GM23338 (cell line): ENCODE measurements at regions not wholly inside any gene's neighbourhood (a gene's known extent, or its start where the extent isn't known, plus 50 kb on each side); places are given as distances from the start of the nearest gene placed in this dataset.

Source experiments
- ATAC-seq: fragments of 200-7000 bp; cut with Tn5 transposase; 3 replicates; pipeline ENCODE4 v1.9.1; 2020
- DNase-seq: peaks from one replicate; pipeline ENCODE4 v3.0.0-alpha.2; 2015; ENCODE audit warnings: low spot score
- H2AFZ ChIP-seq: fragments of 200-600 bp; sonication (generic); 2 replicates; pipeline ENCODE4 v1.8.0; 2016; ENCODE audit warnings: antibody characterized with exemption, mild to moderate bottlenecking, moderate library complexity
- H3F3A ChIP-seq: fragments of 200-600 bp; sonication (generic); replicated peaks from 2 replicates; pipeline ENCODE4 v1.8.0; 2017; ENCODE audit warnings: antibody characterized with exemption, mixed run types, low read depth
- H3K27ac ChIP-seq: fragments of 200-600 bp; sonication (generic); 2 replicates; pipeline ENCODE4 v1.6.1; 2016; ENCODE audit warnings: low read depth
- H3K27me3 ChIP-seq: fragments of 200-600 bp; sonication (generic); 2 replicates; pipeline ENCODE4 v1.8.0; 2016; ENCODE audit warnings: mild to moderate bottlenecking, mixed run types, moderate library complexity; ENCODE audit not compliant: insufficient read depth
- H3K36me3 ChIP-seq: fragments of 200-600 bp; sonication (generic); 2 replicates; pipeline ENCODE4 v1.8.0; 2016; ENCODE audit warnings: mild to moderate bottlenecking; ENCODE audit not compliant: insufficient read depth
- H3K4me1 ChIP-seq: fragments of 200-600 bp; sonication (generic); 2 replicates; pipeline ENCODE4 v1.8.0; 2016; ENCODE audit warnings: mild to moderate bottlenecking, moderate library complexity; ENCODE audit not compliant: insufficient read depth
- H3K4me2 ChIP-seq: fragments of 200-600 bp; sonication (generic); 2 replicates; pipeline ENCODE4 v1.7.1; 2017; ENCODE audit warnings: mixed run types
- H3K4me3 ChIP-seq: fragments of 200-600 bp; sonication (generic); 2 replicates; pipeline ENCODE4 v1.6.1; 2016; ENCODE audit warnings: mixed run types
- H3K79me2 ChIP-seq: fragments of 200-600 bp; sonication (generic); replicated peaks from 2 replicates; pipeline ENCODE4 v1.8.0; 2017; ENCODE audit warnings: mild to moderate bottlenecking; ENCODE audit not compliant: insufficient read depth
- H3K9me2 ChIP-seq: fragments of 200-600 bp; sonication (generic); 2 replicates; pipeline ENCODE4 v1.8.0; 2017; ENCODE audit not compliant: insufficient read depth
- H4K20me1 ChIP-seq: fragments of 200-600 bp; sonication (generic); replicated peaks from 2 replicates; pipeline ENCODE4 v1.8.0; 2017; ENCODE audit warnings: mild to moderate bottlenecking; ENCODE audit not compliant: insufficient read depth
- H3K27ac Mint-ChIP-seq: 2 replicates; pipeline ENCODE4 v1.8.0; 2020; ENCODE audit warnings: inconsistent platforms, mild to moderate bottlenecking, moderate library complexity, mixed read lengths
- H3K27me3 Mint-ChIP-seq: 3 replicates; pipeline ENCODE4 v1.8.0; 2022; ENCODE audit warnings: low read depth, mild to moderate bottlenecking, moderate library complexity, mixed read lengths, inconsistent platforms; ENCODE audit not compliant: insufficient read depth, poor library complexity
- H3K36me3 Mint-ChIP-seq: 3 replicates; pipeline ENCODE4 v1.8.0; 2021; ENCODE audit warnings: low read depth, mild to moderate bottlenecking, inconsistent platforms, moderate library complexity, mixed read lengths
- H3K4me1 Mint-ChIP-seq: 3 replicates; pipeline ENCODE4 v1.8.0; 2020; ENCODE audit warnings: mild to moderate bottlenecking, inconsistent platforms, mixed read lengths
- H3K4me3 Mint-ChIP-seq: 3 replicates; pipeline ENCODE4 v1.8.0; 2021; ENCODE audit warnings: moderate library complexity, mild to moderate bottlenecking, inconsistent platforms, mixed read lengths
- H3K9me3 Mint-ChIP-seq: 3 replicates; pipeline ENCODE4 v1.8.0; 2020; ENCODE audit warnings: moderate library complexity, mild to moderate bottlenecking, inconsistent platforms, mixed read lengths
- CREB1 ChIP-seq: fragments of 250-450 bp; sonication (Bioruptor Pico); IDR thresholded peaks from 2 replicates; pipeline ENCODE4 v1.5.0; 2020; ENCODE audit warnings: low read depth, mild to moderate bottlenecking, moderate library complexity
- EZH2 ChIP-seq: fragments of 200-600 bp; sonication (generic); IDR thresholded peaks from one replicate; pipeline ENCODE4 v1.8.0; 2017; ENCODE audit warnings: antibody characterized with exemption, mild to moderate bottlenecking, low read depth; ENCODE audit not compliant: unreplicated experiment
- EZH2phosphoT487 ChIP-seq: fragments of 200-600 bp; sonication (generic); IDR thresholded peaks from one replicate; pipeline ENCODE4 v1.8.1; 2018; ENCODE audit warnings: antibody characterized with exemption; ENCODE audit not compliant: unreplicated experiment
- JUNB ChIP-seq: IDR thresholded peaks from one replicate; pipeline ENCODE4 v1.6.1; 2016; ENCODE audit warnings: antibody characterized with exemption; ENCODE audit not compliant: unreplicated experiment
- NANOG ChIP-seq: IDR thresholded peaks from 2 replicates; pipeline ENCODE4 v1.6.1; 2016; ENCODE audit warnings: antibody characterized with exemption, borderline replicate concordance
- POLR2AphosphoS5 ChIP-seq: IDR thresholded peaks from 2 replicates; pipeline ENCODE4 v1.6.1; 2016; ENCODE audit warnings: antibody characterized with exemption, low read depth
- STAT1 ChIP-seq: IDR thresholded peaks from one replicate; pipeline ENCODE4 v1.6.1; 2016; ENCODE audit warnings: antibody characterized with exemption; ENCODE audit not compliant: unreplicated experiment
- ZNF114 ChIP-seq: fragments of 250-450 bp; sonication (Bioruptor Pico); IDR thresholded peaks from 2 replicates; pipeline ENCODE4 v1.5.0; 2020; ENCODE audit warnings: mild to moderate bottlenecking, moderate library complexity
- ZNF331 ChIP-seq: fragments of 250-450 bp; sonication (Bioruptor Pico); IDR thresholded peaks from 2 replicates; pipeline ENCODE4 v1.5.0; 2020; ENCODE audit warnings: low read depth, mild to moderate bottlenecking, moderate library complexity
- TF ChIP-seq, protein P1 (sequence below): IDR thresholded peaks from 2 replicates; pipeline ENCODE4 v1.6.1; 2016; ENCODE audit warnings: antibody characterized with exemption
- TF ChIP-seq, protein P2 (sequence below), 2 experiments: fragments of 200-600 bp in 1 of 2; sonication (generic) in 1 of 2; conservative IDR thresholded peaks; 2 replicates each; pipeline versions ENCODE4 v1.5.1 to v1.6.1; 2016 to 2017; ENCODE audit warnings: antibody characterized with exemption in 2 of 2, low read depth in 2 of 2, mild to moderate bottlenecking in 2 of 2, moderate library complexity in 1 of 2
- TF ChIP-seq, protein P3 (sequence below): IDR thresholded peaks from one replicate; pipeline ENCODE4 v1.6.1; 2018; ENCODE audit warnings: antibody characterized with exemption; ENCODE audit not compliant: unreplicated experiment
- TF ChIP-seq, protein P4 (sequence below): fragments of 250-450 bp; sonication (Bioruptor Pico); IDR thresholded peaks from 2 replicates; pipeline ENCODE4 v1.5.0; 2020; ENCODE audit warnings: mild to moderate bottlenecking, moderate library complexity

DNA sequence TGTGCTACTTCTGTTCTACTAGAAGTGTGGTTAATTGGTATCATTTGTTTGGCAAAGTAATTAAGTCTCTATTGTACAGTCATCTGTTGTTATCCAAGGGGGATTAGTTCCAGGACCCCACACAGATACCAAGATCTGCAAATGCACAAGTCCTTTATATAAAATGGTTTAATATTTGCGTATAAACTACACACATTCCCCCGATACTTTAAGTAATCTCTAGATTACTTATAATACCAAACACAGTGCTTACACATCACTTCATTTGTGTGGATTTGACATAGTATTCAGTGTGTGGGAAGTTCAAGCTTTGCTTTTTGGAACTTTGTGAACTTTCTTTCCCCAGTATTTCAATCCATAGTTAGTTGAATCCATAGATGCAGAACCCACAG, 50.5 kb upstream of the ABI3BP start:
- no peaks in the 10 kb centered on the region for H3K79me2 ChIP-seq
- Mint-ChIP-seq H3K27ac (no peak overlapping the region), H3K36me3 (no peaks in the 10 kb centered on the region; the same call in 2 of the 3 replicates), H3K9me3 (no peaks in the 10 kb centered on the region), H3K27me3 (no peaks in the 10 kb centered on the region), H3K4me3 (no peak overlapping the region), H3K4me1 (no peaks in the 10 kb centered on the region)
- H3K36me3 ChIP-seq: no peaks in the 10 kb centered on the region
- no peaks in the 10 kb centered on the region for H3F3A ChIP-seq
- no peak for TF ChIP-seq EZH2phosphoT487
- no peak for TF ChIP-seq CREB1 (CRISPR knock-in tag)
- TF ChIP-seq, protein P1, sequence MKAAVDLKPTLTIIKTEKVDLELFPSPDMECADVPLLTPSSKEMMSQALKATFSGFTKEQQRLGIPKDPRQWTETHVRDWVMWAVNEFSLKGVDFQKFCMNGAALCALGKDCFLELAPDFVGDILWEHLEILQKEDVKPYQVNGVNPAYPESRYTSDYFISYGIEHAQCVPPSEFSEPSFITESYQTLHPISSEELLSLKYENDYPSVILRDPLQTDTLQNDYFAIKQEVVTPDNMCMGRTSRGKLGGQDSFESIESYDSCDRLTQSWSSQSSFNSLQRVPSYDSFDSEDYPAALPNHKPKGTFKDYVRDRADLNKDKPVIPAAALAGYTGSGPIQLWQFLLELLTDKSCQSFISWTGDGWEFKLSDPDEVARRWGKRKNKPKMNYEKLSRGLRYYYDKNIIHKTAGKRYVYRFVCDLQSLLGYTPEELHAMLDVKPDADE: no peak
- TF ChIP-seq, protein P2, sequence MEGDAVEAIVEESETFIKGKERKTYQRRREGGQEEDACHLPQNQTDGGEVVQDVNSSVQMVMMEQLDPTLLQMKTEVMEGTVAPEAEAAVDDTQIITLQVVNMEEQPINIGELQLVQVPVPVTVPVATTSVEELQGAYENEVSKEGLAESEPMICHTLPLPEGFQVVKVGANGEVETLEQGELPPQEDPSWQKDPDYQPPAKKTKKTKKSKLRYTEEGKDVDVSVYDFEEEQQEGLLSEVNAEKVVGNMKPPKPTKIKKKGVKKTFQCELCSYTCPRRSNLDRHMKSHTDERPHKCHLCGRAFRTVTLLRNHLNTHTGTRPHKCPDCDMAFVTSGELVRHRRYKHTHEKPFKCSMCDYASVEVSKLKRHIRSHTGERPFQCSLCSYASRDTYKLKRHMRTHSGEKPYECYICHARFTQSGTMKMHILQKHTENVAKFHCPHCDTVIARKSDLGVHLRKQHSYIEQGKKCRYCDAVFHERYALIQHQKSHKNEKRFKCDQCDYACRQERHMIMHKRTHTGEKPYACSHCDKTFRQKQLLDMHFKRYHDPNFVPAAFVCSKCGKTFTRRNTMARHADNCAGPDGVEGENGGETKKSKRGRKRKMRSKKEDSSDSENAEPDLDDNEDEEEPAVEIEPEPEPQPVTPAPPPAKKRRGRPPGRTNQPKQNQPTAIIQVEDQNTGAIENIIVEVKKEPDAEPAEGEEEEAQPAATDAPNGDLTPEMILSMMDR (conservative IDR thresholded peaks at IDR 0.05; ENCODE audit: low read depth in 2 of 2): no peak
- TF ChIP-seq POLR2AphosphoS5: no peak
- TF ChIP-seq STAT1: no peak
- no peak for TF ChIP-seq NANOG
- no peak for TF ChIP-seq EZH2
- no peak for TF ChIP-seq JUNB
- TF ChIP-seq, protein P3, sequence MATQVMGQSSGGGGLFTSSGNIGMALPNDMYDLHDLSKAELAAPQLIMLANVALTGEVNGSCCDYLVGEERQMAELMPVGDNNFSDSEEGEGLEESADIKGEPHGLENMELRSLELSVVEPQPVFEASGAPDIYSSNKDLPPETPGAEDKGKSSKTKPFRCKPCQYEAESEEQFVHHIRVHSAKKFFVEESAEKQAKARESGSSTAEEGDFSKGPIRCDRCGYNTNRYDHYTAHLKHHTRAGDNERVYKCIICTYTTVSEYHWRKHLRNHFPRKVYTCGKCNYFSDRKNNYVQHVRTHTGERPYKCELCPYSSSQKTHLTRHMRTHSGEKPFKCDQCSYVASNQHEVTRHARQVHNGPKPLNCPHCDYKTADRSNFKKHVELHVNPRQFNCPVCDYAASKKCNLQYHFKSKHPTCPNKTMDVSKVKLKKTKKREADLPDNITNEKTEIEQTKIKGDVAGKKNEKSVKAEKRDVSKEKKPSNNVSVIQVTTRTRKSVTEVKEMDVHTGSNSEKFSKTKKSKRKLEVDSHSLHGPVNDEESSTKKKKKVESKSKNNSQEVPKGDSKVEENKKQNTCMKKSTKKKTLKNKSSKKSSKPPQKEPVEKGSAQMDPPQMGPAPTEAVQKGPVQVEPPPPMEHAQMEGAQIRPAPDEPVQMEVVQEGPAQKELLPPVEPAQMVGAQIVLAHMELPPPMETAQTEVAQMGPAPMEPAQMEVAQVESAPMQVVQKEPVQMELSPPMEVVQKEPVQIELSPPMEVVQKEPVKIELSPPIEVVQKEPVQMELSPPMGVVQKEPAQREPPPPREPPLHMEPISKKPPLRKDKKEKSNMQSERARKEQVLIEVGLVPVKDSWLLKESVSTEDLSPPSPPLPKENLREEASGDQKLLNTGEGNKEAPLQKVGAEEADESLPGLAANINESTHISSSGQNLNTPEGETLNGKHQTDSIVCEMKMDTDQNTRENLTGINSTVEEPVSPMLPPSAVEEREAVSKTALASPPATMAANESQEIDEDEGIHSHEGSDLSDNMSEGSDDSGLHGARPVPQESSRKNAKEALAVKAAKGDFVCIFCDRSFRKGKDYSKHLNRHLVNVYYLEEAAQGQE: no peak
- no peak for TF ChIP-seq ZNF331 (CRISPR knock-in tag)
- TF ChIP-seq, protein P4, sequence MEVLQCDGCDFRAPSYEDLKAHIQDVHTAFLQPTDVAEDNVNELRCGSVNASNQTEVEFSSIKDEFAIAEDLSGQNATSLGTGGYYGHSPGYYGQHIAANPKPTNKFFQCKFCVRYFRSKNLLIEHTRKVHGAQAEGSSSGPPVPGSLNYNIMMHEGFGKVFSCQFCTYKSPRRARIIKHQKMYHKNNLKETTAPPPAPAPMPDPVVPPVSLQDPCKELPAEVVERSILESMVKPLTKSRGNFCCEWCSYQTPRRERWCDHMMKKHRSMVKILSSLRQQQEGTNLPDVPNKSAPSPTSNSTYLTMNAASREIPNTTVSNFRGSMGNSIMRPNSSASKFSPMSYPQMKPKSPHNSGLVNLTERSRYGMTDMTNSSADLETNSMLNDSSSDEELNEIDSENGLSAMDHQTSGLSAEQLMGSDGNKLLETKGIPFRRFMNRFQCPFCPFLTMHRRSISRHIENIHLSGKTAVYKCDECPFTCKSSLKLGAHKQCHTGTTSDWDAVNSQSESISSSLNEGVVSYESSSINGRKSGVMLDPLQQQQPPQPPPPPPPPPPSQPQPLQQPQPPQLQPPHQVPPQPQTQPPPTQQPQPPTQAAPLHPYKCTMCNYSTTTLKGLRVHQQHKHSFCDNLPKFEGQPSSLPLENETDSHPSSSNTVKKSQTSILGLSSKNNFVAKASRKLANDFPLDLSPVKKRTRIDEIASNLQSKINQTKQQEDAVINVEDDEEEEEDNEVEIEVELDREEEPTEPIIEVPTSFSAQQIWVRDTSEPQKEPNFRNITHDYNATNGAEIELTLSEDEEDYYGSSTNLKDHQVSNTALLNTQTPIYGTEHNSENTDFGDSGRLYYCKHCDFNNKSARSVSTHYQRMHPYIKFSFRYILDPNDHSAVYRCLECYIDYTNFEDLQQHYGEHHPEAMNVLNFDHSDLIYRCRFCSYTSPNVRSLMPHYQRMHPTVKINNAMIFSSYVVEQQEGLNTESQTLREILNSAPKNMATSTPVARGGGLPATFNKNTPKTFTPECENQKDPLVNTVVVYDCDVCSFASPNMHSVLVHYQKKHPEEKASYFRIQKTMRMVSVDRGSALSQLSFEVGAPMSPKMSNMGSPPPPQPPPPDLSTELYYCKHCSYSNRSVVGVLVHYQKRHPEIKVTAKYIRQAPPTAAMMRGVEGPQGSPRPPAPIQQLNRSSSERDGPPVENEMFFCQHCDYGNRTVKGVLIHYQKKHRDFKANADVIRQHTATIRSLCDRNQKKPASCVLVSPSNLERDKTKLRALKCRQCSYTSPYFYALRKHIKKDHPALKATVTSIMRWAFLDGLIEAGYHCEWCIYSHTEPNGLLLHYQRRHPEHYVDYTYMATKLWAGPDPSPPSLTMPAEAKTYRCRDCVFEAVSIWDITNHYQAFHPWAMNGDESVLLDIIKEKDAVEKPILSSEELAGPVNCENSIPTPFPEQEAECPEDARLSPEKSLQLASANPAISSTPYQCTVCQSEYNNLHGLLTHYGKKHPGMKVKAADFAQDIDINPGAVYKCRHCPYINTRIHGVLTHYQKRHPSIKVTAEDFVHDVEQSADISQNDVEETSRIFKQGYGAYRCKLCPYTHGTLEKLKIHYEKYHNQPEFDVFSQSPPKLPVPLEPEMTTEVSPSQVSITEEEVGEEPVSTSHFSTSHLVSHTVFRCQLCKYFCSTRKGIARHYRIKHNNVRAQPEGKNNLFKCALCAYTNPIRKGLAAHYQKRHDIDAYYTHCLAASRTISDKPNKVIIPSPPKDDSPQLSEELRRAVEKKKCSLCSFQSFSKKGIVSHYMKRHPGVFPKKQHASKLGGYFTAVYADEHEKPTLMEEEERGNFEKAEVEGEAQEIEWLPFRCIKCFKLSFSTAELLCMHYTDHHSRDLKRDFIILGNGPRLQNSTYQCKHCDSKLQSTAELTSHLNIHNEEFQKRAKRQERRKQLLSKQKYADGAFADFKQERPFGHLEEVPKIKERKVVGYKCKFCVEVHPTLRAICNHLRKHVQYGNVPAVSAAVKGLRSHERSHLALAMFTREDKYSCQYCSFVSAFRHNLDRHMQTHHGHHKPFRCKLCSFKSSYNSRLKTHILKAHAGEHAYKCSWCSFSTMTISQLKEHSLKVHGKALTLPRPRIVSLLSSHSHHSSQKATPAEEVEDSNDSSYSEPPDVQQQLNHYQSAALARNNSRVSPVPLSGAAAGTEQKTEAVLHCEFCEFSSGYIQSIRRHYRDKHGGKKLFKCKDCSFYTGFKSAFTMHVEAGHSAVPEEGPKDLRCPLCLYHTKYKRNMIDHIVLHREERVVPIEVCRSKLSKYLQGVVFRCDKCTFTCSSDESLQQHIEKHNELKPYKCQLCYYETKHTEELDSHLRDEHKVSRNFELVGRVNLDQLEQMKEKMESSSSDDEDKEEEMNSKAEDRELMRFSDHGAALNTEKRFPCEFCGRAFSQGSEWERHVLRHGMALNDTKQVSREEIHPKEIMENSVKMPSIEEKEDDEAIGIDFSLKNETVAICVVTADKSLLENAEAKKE (CRISPR knock-in tag): no peak
- TF ChIP-seq ZNF114 (CRISPR knock-in tag): no peak
- H3K27me3 ChIP-seq: no peaks in the 10 kb centered on the region
- H3K27ac ChIP-seq: no peak overlapping the region
- no peak for DNase-seq
- H3K4me2 ChIP-seq: no peak overlapping the region
- no peak overlapping the region for H3K4me3 ChIP-seq
- H2AFZ ChIP-seq: no peak overlapping the region
- ATAC-seq: no peak
- no peaks in the 10 kb centered on the region for H3K4me1 ChIP-seq
- no peaks in the 10 kb centered on the region; the same call in 1 of the 2 replicates for H4K20me1 ChIP-seq
- peaks cover 3% of the 10 kb centered on the region; the same call in 1 of the 2 replicates for H3K9me2 ChIP-seq
